H7 (cell line): ENCODE measurements at regions not wholly inside any gene's neighbourhood (a gene's known extent, or its start where the extent isn't known, plus 50 kb on each side); places are given as distances from the start of the nearest gene placed in this dataset.

Experiments used
- DNase-seq: peaks from one replicate; pipeline ENCODE4 v3.0.0; 2012
- H3K27me3 ChIP-seq: 2 replicates; pipeline ENCODE4 v1.6.0; 2011; ENCODE audit warnings: mild to moderate bottlenecking, low read length; ENCODE audit not compliant: control insufficient read depth, insufficient read depth
- H3K36me3 ChIP-seq: replicated peaks from 2 replicates; pipeline ENCODE4 v1.5.1; 2011; ENCODE audit warnings: low read length; ENCODE audit not compliant: control insufficient read depth, insufficient read depth
- H3K4me3 ChIP-seq: 2 replicates; pipeline ENCODE4 v1.5.1; 2011; ENCODE audit warnings: low read depth, mild to moderate bottlenecking, control low read depth, low read length, moderate library complexity; ENCODE audit not compliant: insufficient read depth

DNA sequence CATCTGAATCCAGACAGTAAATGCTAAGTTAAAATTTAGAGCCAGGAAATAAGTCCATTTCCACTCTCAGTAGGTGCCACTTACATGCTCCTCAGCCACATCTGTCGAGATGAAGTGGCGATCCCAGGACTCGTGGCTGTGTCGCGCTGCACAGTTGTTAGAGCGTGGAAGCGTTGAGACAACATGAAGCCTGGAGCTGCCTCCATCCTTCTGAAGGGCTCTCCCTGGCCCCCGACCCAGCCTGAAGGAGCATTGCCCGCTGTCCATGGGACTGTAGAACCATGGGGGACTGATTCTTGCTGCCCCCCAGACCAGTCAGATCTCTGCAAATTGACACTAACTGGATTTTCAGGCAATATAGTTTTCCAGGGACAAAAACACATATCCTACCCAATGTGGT lies 58.9 kb downstream of the IRX1 start:
- no peak for DNase-seq
- H3K4me3 ChIP-seq, result no peak overlapping the region
- no peaks in the 10 kb centered on the region for H3K27me3 ChIP-seq
- no peaks in the 10 kb centered on the region for H3K36me3 ChIP-seq

DNA sequence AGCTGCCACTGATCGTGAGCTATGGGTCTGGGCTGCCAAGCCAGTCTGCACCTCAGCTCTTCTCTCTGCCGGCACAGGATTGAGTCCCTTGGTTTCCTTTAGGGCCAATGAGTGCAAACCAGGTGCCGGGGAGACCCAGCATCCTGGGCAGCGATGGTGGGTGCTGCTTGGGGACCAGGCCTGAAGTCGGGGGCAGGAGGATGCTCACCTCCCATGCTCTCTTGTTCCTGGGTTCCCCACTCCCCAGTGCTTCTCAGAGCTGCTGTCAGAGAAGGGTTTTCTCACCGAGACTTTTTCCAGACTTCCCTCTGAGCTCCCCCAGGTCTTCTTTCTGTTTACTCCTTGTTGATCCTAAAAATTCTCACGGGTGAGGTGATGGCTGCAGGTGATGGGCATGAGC lies 61.2 kb downstream of the IRX1 start:
- Histone ChIP-seq H3K4me3 (no peak overlapping the region), H3K27me3 (no peaks in the 10 kb centered on the region), H3K36me3 (no peaks in the 10 kb centered on the region)
- DNase-seq, result no peak

- Histone ChIP-seq H3K27me3 (no peaks in the 10 kb centered on the region), H3K4me3 (no peak overlapping the region), H3K36me3 (no peaks in the 10 kb centered on the region)
- no peak for DNase-seq
Observed at GRCh38 chr5:3657364-3658022, 61.9 kb downstream of the IRX1 start.

DNA sequence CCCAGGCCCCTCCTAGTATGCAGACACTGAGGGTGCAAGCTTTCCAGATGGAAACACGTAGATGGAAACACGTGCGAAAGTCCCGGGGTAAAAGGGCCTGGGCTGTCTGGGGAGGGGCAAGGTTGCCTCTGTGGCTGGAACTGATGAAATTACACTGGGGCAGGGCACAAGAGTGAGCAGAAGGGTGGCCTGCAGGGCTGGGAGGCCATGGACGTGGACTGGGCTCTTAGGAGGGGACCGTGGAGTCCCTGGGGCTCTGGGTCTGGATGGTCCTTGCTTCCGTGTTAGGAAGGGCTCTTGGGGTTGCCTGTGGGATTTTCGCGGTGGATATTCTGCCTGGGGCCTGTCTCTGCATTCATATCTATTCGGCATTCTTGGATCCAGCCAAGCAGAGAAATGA lies 63.3 kb downstream of the IRX1 start:
- H3K4me3 ChIP-seq, result no peak overlapping the region
- H3K27me3 ChIP-seq, result no peaks in the 10 kb centered on the region
- no peaks in the 10 kb centered on the region for H3K36me3 ChIP-seq
- no peak for DNase-seq

DNA sequence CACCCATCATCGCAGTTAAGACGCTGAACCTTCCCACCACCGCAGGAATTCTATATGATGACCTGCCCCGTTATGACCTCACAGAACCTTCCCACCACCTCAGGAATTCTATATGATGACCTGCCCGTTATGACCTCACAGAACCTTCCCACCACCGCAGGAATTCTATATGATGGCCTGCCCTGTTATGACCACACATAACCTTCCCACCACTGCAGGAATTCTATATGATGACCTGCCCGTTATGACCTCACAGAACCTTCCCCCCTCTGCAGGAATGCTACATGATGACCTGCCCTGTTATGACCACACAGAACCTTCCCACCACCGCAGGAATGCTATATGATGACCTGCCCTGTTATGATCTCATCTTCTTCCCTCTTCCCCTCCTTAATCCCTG lies 64.3 kb downstream of the IRX1 start:
- no peaks in the 10 kb centered on the region for H3K36me3 ChIP-seq
- H3K27me3 ChIP-seq, result no peaks in the 10 kb centered on the region
- no peak for DNase-seq
- H3K4me3 ChIP-seq, result no peak overlapping the region

DNA sequence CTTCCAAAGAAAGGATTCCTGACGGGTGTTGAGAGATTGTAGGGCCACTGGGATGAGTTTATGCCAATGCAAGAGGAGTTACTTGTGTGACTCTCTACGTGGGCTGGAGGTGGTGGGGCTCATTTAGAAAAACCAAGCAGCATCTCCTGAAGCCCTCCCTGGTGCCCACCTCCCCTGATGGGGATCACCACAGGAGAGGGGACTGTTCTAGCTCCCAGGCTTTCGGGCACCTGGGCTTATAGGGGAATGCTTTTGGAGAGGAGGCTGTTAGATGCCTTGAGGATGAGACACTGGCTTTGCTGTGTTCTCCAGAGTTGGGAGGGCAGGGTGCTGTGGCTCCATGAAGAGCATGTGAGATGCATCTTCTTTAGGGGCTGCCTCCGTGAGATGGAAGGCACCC lies 65.0 kb downstream of the IRX1 start:
- H3K27me3 ChIP-seq, result no peaks in the 10 kb centered on the region
- H3K36me3 ChIP-seq, result no peaks in the 10 kb centered on the region
- H3K4me3 ChIP-seq, result no peak overlapping the region
- DNase-seq, result no peak

DNA sequence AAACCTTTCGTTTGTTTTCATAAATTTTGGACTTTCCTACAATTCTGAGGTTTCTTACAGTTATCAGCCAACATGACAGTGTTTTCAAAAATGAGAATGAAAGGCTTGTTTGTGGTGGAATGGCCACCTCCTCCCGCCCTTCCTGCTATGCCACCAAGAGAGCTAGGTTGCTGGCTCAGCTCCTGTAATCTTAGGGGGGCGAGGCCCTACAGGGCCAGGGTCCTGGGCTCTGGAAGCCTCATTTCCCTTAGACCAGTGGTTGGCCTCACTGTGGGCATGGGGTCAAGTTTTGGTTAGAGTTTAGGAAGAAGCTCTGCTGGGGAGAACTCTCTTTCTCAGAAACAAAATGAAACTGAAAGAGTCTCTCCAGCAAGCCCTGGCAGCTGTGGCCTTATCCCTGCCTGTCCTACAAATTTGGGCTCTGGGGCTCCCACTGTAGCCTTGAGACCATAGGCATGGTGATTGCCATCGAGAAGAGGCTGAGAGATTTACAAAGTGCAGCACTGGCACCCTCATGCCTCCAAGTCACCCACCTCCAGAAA lies 66.2 kb downstream of the IRX1 start:
- Histone ChIP-seq H3K36me3 (no peaks in the 10 kb centered on the region), H3K4me3 (no peak overlapping the region), H3K27me3 (no peaks in the 10 kb centered on the region)
- no peak for DNase-seq

DNA sequence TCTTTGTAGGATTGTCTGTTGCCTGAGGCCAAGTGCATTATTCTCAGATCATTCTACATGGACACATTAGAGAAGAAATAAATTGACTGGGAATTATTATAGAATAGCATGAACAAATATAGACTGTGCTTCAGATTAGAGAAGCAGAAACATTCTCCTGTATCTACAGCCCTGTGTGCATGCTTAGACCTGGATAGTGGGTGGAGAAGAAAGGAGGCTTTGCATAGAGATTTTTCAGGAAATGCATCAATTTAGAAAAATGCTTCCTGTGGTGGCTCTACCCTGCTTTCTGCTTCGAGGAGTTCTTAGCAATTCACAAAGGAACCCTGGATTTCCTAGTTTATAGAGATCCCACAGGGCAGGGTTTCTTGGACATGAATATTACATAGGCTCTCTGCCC lies 66.7 kb downstream of the IRX1 start:
- no peak overlapping the region for H3K4me3 ChIP-seq
- H3K27me3 ChIP-seq, result no peaks in the 10 kb centered on the region
- DNase-seq, result no peak
- H3K36me3 ChIP-seq, result no peaks in the 10 kb centered on the region

DNA sequence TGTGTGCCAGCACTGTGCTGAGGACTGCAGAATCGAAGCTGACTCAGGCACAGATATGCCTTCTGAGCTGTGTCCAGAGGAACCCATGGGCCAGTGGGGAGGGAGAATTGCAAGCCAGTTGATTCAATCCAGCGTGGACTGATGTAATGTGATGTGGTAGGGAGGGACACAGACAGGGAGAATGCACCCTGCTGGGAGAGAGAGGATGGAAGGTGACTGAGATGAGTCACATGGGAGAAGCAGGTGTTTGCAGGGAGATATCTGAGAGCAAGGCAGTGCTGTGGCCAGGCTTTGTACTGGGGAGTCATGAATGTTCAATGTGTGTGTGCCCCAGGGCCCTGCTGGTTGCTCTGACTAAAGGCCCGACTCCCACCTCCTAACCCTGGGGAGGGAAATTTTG lies 75.7 kb downstream of the IRX1 start:
- DNase-seq, result no peak
- no peaks in the 10 kb centered on the region for H3K27me3 ChIP-seq
- no peak overlapping the region for H3K4me3 ChIP-seq
- no peaks in the 10 kb centered on the region for H3K36me3 ChIP-seq

DNA sequence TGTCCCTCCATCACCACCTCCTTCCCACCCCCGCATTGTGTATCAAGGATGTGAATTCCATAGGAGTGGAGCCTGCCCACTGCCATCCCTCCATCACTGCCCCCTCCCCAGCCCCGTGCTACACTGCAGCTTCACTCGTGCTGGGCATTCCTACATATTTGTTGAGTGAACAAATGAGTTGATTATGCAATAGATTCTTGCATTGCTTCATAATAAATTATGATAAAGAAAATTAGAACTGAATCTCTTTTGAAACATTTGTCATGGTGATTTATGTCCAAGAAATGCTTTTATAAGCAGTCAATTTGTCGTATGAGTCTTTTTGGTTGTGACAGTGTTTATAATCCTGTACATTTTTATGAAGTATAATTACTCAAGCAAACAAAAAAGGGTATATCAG lies 83.2 kb downstream of the IRX1 start:
- no peak overlapping the region for H3K4me3 ChIP-seq
- DNase-seq, result no peak
- no peaks in the 10 kb centered on the region for H3K27me3 ChIP-seq
- H3K36me3 ChIP-seq, result no peaks in the 10 kb centered on the region

DNA sequence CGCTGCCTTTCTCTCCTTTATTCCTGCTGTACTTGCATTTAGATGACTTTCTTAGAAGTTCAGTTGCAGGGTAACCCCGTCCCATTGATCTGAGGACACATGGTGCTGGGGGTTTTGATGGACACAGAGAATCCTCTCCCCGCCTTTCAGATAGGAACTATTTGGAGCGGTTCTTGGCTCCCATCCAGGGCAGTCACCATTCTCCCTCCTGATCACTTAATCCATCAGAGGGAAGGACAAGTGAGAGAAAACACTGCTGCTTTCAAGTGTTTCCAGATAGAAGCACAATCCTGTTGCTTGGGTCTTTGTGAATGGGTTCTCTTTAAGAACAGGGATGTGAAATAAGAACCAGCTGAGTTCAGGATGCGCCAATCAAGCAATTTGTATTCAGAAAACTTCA lies 85.2 kb downstream of the IRX1 start:
- Histone ChIP-seq H3K4me3 (no peak overlapping the region), H3K27me3 (no peaks in the 10 kb centered on the region), H3K36me3 (no peaks in the 10 kb centered on the region)
- DNase-seq, result no peak

DNA sequence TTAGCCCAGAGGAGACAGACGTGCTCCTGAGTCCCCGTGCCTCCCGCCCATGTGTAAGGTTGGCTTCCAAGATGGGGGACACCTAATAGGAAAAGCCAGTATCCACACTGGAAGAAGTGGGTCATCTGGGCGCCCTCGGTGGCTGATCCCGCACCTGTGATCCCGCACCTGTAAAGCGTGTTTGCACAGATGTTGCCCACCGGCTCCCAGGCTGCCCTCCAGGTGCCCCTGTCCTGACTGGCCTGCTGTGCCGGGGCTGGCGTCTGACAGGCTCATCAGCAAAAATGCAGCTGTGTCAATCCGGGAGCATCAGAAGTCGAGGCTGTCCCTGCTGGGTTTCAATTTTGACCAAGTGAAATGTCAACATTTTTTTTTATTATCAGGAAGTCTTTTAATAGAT lies 88.5 kb downstream of the IRX1 start:
- no peak for DNase-seq
- H3K27me3 ChIP-seq, result no peaks in the 10 kb centered on the region
- no peak overlapping the region for H3K4me3 ChIP-seq
- no peaks in the 10 kb centered on the region for H3K36me3 ChIP-seq

GRCh38 chr5:3684771-3685354 lies 89.2 kb downstream of the IRX1 start:
- H3K27me3 ChIP-seq, result no peaks in the 10 kb centered on the region
- no peak for DNase-seq
- no peaks in the 10 kb centered on the region for H3K36me3 ChIP-seq
- no peak overlapping the region for H3K4me3 ChIP-seq

DNA sequence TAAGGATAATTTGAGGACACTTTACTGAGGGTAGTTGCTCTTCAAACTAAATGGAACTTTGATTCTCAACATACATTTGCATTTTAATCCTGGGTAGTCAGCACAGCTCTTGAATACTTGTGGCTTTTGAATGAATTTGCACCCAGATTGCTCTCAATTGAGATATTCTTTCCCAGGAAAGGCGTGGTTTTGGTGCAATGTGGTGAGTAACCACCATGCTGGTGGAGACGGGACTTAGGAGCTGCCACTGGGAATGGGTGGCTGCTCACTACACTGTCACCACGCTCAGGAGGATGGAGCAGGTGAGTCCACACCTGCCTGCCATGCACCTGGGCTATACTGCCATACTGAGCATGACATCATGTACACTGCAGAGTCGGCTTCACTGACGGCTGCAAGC lies 99.2 kb downstream of the IRX1 start:
- Histone ChIP-seq H3K36me3 (no peaks in the 10 kb centered on the region), H3K27me3 (no peaks in the 10 kb centered on the region), H3K4me3 (no peak overlapping the region)
- DNase-seq, result no peak

- Histone ChIP-seq H3K27me3 (no peaks in the 10 kb centered on the region), H3K36me3 (no peaks in the 10 kb centered on the region), H3K4me3 (no peak overlapping the region)
- DNase-seq, result no peak
Observed at GRCh38 chr5:3695818-3696217, 100.2 kb downstream of the IRX1 start.

- Histone ChIP-seq H3K36me3 (no peaks in the 10 kb centered on the region), H3K4me3 (no peak overlapping the region), H3K27me3 (no peaks in the 10 kb centered on the region)
- no peak for DNase-seq
Observed at GRCh38 chr5:3698412-3698811, 102.8 kb downstream of the IRX1 start.
